OCI-LY7 (cell line): ENCODE measurements at regions not wholly inside any gene's neighbourhood (a gene's known extent, or its start where the extent isn't known, plus 50 kb on each side); places are given as distances from the start of the nearest gene placed in this dataset.

Experiments
- CTCF ChIP-seq: fragments of 200-600 bp; sonication (generic); conservative IDR thresholded peaks from 2 replicates; pipeline ENCODE4 v1.5.1; 2014; ENCODE audit warnings: mild to moderate bottlenecking, antibody characterized with exemption, low read length, moderate library complexity, mixed read lengths
- EZH2phosphoT487 ChIP-seq: fragments of 200-600 bp; sonication (generic); IDR thresholded peaks from 2 replicates; pipeline ENCODE4 v1.6.1; 2018; ENCODE audit warnings: low read depth, borderline replicate concordance, mild to moderate bottlenecking, mixed run types, antibody characterized with exemption, low read length, moderate library complexity, mixed read lengths

GRCh38 chr2:76579911-76580310, 869.2 kb upstream of the GCFC2 start:
- TF ChIP-seq CTCF (no peak), EZH2phosphoT487 (no peak)
